ENCODE measurements at regions not wholly inside any gene's neighbourhood (a gene's known extent, or its start where the extent isn't known, plus 50 kb on each side); places are given as distances from the start of the nearest gene placed in this dataset.

DNA sequence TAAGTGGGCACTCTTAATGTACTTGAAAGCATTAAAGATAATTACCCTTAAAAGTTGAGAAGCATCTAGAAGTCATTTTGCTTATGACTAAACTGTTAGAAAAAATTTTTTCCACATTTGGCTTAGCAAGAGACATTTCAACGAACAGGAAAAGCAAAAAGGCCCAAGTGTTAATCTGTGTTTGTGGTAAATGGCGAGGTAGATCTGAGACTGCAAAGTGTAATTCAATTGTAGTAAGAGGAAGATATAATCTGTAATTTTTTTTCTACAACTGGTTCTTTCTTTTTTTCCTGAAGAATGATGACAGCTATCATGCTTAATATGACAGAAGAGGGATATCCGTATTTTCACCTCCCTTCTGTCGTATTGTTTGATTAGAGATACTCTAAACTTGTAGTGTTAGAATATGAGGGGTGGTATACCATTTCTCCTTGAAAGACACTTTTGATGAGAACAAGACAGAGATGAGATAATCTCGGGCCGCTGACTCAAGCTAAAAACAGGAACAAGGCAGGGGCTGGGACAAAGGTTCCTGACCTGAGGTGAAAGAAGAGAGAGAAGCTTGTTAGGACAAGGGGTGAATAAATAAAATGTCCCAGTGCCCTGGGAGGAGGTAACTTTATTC, 459.3 kb upstream of the ZNF608 start:
- H3K9me3 ChIP-seq (ENCODE audit: control insufficient read depth in 1 of 2, insufficient read depth in 1 of 2, low read length in 2 of 2): peaks cover 0 to under 1% of the 10 kb centered on the region in 2 experiments
- no peak for DNase-seq
- no peaks in the 10 kb centered on the region for H3K27me3 ChIP-seq (ENCODE audit: control insufficient read depth in 1 of 2, insufficient read depth in 2 of 2, low read length in 2 of 2)
- ChIA-PET POLR2A (no interaction called here), CTCF (no interaction called here)
- no peaks in the 10 kb centered on the region for H3K9me3 Mint-ChIP-seq
- H3K4me1 Mint-ChIP-seq (ENCODE audit: low read depth): no peaks in the 10 kb centered on the region
- intact Hi-C loops (cut with DNase I, micrococcal nuclease): no loop called here
- H3K27ac Mint-ChIP-seq: no peak overlapping the region
- H3K4me1 ChIP-seq (ENCODE audit: insufficient read depth, low read length): no peaks in the 10 kb centered on the region
- ATAC-seq (ENCODE audit: poor library complexity): no peak
- TF ChIP-seq, protein P1, sequence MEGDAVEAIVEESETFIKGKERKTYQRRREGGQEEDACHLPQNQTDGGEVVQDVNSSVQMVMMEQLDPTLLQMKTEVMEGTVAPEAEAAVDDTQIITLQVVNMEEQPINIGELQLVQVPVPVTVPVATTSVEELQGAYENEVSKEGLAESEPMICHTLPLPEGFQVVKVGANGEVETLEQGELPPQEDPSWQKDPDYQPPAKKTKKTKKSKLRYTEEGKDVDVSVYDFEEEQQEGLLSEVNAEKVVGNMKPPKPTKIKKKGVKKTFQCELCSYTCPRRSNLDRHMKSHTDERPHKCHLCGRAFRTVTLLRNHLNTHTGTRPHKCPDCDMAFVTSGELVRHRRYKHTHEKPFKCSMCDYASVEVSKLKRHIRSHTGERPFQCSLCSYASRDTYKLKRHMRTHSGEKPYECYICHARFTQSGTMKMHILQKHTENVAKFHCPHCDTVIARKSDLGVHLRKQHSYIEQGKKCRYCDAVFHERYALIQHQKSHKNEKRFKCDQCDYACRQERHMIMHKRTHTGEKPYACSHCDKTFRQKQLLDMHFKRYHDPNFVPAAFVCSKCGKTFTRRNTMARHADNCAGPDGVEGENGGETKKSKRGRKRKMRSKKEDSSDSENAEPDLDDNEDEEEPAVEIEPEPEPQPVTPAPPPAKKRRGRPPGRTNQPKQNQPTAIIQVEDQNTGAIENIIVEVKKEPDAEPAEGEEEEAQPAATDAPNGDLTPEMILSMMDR (IDR thresholded peaks at IDR 0.05): no peak
- H3K27me3 Mint-ChIP-seq: no peaks in the 10 kb centered on the region
- H3K4me3 Mint-ChIP-seq: no peak overlapping the region
- H3K36me3 ChIP-seq (ENCODE audit: insufficient read depth, low read length): no peaks in the 10 kb centered on the region
- no peak overlapping the region for H3K4me3 ChIP-seq (ENCODE audit: low read length)
- H3K27ac ChIP-seq (ENCODE audit: low read depth in 1 of 2, low read length in 2 of 2): no peak overlapping the region
- H3K36me3 Mint-ChIP-seq (ENCODE audit: low read depth): no peaks in the 10 kb centered on the region

DNA sequence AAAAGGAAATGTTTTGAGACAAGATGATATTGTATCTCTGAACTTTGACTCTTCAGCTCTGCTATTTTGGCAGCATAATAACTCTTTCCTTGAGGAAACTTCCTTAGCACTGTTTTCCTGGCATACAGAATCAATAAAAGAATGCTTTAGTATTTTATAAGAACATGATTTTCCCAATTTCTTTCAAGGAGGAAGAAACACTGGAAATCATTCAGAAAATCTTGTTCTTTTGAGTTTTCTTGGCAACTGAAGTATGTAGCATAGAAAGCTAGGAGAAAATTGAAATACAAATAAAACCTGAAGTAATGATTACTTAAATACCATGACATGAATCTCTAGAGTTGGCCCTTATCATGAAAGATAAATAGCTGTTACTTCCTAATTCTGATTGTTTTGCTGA, 461.4 kb upstream of the ZNF608 start:
- Histone ChIP-seq H3K4me1 (ENCODE audit: insufficient read depth, low read length) (no peaks in the 10 kb centered on the region), H3K27ac (ENCODE audit: low read depth in 1 of 2, low read length in 2 of 2) (no peak overlapping the region), H3K4me3 (ENCODE audit: low read length) (no peak overlapping the region), H3K27me3 (ENCODE audit: control insufficient read depth in 1 of 2, insufficient read depth in 2 of 2, low read length in 2 of 2) (no peaks in the 10 kb centered on the region), H3K36me3 (ENCODE audit: insufficient read depth, low read length) (no peaks in the 10 kb centered on the region), H3K9me3 (ENCODE audit: control insufficient read depth in 1 of 2, insufficient read depth in 1 of 2, low read length in 2 of 2) (no peaks in the 10 kb centered on the region)
- ATAC-seq (ENCODE audit: poor library complexity) (no peak), DNase-seq (no peak)
- TF ChIP-seq, protein P1 (IDR thresholded peaks at IDR 0.05): no peak
- H3K27me3 Mint-ChIP-seq: no peaks in the 10 kb centered on the region
- H3K4me3 Mint-ChIP-seq: no peak overlapping the region
- H3K27ac Mint-ChIP-seq: no peak overlapping the region
- H3K36me3 Mint-ChIP-seq (ENCODE audit: low read depth): no peaks in the 10 kb centered on the region
- intact Hi-C loops (cut with DNase I, micrococcal nuclease): no loop called here
- ChIA-PET CTCF (no interaction called here), POLR2A (no interaction called here)
- H3K9me3 Mint-ChIP-seq: no peaks in the 10 kb centered on the region
- H3K4me1 Mint-ChIP-seq (ENCODE audit: low read depth): no peaks in the 10 kb centered on the region

DNA sequence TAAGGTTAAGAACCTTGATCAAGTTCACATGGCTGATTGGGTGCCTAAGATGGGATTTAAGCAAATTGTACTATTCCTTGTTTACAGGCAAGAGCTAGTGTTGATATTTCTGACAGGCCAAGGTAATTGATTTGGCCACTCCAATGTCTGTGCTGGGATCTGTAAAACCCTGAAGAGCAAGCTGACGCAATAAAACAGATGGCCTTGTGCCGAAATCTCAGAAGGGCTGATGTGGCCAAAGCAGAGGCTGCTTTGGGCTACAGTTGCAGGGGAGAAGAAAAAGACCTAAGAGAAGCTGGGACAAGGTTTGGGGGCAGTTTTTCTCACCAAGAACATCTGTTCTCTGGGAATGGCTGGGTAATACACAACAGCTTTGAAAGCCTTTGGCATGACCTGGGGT, 463.2 kb upstream of the ZNF608 start:
- POLR2A ChIA-PET: no interaction called here
- no peaks in the 10 kb centered on the region for H3K36me3 ChIP-seq (ENCODE audit: insufficient read depth, low read length)
- TF ChIP-seq, protein P1 (IDR thresholded peaks at IDR 0.05): no peak
- H3K9me3 Mint-ChIP-seq: peaks cover 3% of the 10 kb centered on the region
- no peaks in the 10 kb centered on the region for H3K36me3 Mint-ChIP-seq (ENCODE audit: low read depth)
- no peak for DNase-seq
- intact Hi-C loops (cut with DNase I, micrococcal nuclease): no loop called here
- CTCF ChIA-PET: no interaction called here
- no peaks in the 10 kb centered on the region for H3K9me3 ChIP-seq (ENCODE audit: control insufficient read depth in 1 of 2, insufficient read depth in 1 of 2, low read length in 2 of 2)
- ATAC-seq (ENCODE audit: poor library complexity): no peak
- no peak overlapping the region for H3K27ac ChIP-seq (ENCODE audit: low read depth in 1 of 2, low read length in 2 of 2)
- no peak overlapping the region for H3K4me3 ChIP-seq (ENCODE audit: low read length)
- H3K4me1 ChIP-seq (ENCODE audit: insufficient read depth, low read length): no peaks in the 10 kb centered on the region
- H3K27me3 Mint-ChIP-seq: no peaks in the 10 kb centered on the region
- no peaks in the 10 kb centered on the region for H3K4me1 Mint-ChIP-seq (ENCODE audit: low read depth)
- H3K27ac Mint-ChIP-seq: no peak overlapping the region
- no peak overlapping the region for H3K4me3 Mint-ChIP-seq
- H3K27me3 ChIP-seq (ENCODE audit: control insufficient read depth in 1 of 2, insufficient read depth in 2 of 2, low read length in 2 of 2): no peaks in the 10 kb centered on the region

All from CD4-positive, alpha-beta T cell (primary cell).